HEK293T (cell line): ENCODE measurements at regions not wholly inside any gene's neighbourhood (a gene's known extent, or its start where the extent isn't known, plus 50 kb on each side); places are given as distances from the start of the nearest gene placed in this dataset.

Experiments
- ARNT ChIP-seq: fragments of 450-650 bp; IDR thresholded peaks from 2 replicates; pipeline ENCODE4 v1.6.1; 2017; ENCODE audit warnings: mild to moderate bottlenecking
- BHLHE40 ChIP-seq: fragments of 450-650 bp; IDR thresholded peaks from 2 replicates; pipeline ENCODE4 v1.6.1; 2016; ENCODE audit warnings: mild to moderate bottlenecking, moderate library complexity, borderline replicate concordance
- ELF4 ChIP-seq: fragments of 450-650 bp; IDR thresholded peaks from 2 replicates; pipeline ENCODE4 v1.6.1; 2017; ENCODE audit warnings: antibody characterized with exemption
- FOXK2 ChIP-seq: fragments of 450-650 bp; IDR thresholded peaks from 2 replicates; pipeline ENCODE4 v1.6.1; 2016; ENCODE audit warnings: mild to moderate bottlenecking
- FOXM1 ChIP-seq: fragments of 450-650 bp; IDR thresholded peaks from 2 replicates; pipeline ENCODE4 v1.6.1; 2017; ENCODE audit warnings: mild to moderate bottlenecking, borderline replicate concordance
- HDGF ChIP-seq: fragments of 450-650 bp; IDR thresholded peaks from 2 replicates; pipeline ENCODE4 v1.6.1; 2017; ENCODE audit warnings: antibody characterized with exemption, borderline replicate concordance
- L3MBTL2 ChIP-seq: fragments of 450-650 bp; conservative IDR thresholded peaks from 2 replicates; pipeline ENCODE4 v1.6.1; 2016; ENCODE audit warnings: mild to moderate bottlenecking
- LEF1 ChIP-seq: fragments of 450-650 bp; IDR thresholded peaks from 2 replicates; pipeline ENCODE4 v1.6.1; 2017; ENCODE audit warnings: mild to moderate bottlenecking, borderline replicate concordance
- SP1 ChIP-seq: fragments of 450-650 bp; IDR thresholded peaks from 2 replicates; pipeline ENCODE4 v1.6.1; 2017
- SUZ12 ChIP-seq: fragments of 450-650 bp; IDR thresholded peaks from 2 replicates; pipeline ENCODE4 v1.6.1; 2016; ENCODE audit warnings: mild to moderate bottlenecking
- TF ChIP-seq, protein P1 (sequence below): fragments of 450-650 bp; IDR thresholded peaks from 2 replicates; pipeline ENCODE4 v1.6.1; 2016

DNA sequence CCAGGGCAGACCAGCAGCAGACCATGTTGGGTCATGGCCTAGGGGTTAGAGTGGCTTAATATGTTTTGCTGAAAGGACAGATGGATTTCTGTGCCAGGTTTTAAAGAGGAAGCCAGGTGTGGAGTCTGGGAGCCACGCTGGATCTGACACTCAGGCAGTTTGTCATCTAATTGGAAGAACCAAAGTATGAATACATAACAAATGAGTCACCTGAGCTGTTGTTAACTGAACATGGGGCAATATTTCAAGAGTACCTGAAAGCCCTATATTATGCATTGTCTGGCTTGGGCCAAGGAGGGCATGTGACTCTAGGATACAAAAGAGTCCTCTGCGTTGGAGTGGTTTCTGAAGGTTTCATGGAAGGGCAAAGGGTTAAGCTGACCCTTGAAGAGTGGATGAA lies 70.6 kb downstream of the LMO4 start:
- TF ChIP-seq SP1 (no peak), ELF4 (no peak), SUZ12 (no peak), FOXK2 (no peak), BHLHE40 (no peak), LEF1 (no peak), L3MBTL2 (no peak), FOXM1 (no peak), HDGF (no peak), ARNT (no peak)
- TF ChIP-seq, protein P1, sequence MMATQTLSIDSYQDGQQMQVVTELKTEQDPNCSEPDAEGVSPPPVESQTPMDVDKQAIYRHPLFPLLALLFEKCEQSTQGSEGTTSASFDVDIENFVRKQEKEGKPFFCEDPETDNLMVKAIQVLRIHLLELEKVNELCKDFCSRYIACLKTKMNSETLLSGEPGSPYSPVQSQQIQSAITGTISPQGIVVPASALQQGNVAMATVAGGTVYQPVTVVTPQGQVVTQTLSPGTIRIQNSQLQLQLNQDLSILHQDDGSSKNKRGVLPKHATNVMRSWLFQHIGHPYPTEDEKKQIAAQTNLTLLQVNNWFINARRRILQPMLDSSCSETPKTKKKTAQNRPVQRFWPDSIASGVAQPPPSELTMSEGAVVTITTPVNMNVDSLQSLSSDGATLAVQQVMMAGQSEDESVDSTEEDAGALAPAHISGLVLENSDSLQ, result no peak
